HT-29 (cell line): ENCODE measurements at regions not wholly inside any gene's neighbourhood (a gene's known extent, or its start where the extent isn't known, plus 50 kb on each side); places are given as distances from the start of the nearest gene placed in this dataset.

Experiments used
- DNase-seq: peaks from one replicate; pipeline ENCODE4 v3.0.0-alpha.2; 2015; ENCODE audit warnings: low spot score

- no peak for DNase-seq
Measured at GRCh38 chr20:56833427-56833826, 204.3 kb downstream of the TFAP2C start.

DNA sequence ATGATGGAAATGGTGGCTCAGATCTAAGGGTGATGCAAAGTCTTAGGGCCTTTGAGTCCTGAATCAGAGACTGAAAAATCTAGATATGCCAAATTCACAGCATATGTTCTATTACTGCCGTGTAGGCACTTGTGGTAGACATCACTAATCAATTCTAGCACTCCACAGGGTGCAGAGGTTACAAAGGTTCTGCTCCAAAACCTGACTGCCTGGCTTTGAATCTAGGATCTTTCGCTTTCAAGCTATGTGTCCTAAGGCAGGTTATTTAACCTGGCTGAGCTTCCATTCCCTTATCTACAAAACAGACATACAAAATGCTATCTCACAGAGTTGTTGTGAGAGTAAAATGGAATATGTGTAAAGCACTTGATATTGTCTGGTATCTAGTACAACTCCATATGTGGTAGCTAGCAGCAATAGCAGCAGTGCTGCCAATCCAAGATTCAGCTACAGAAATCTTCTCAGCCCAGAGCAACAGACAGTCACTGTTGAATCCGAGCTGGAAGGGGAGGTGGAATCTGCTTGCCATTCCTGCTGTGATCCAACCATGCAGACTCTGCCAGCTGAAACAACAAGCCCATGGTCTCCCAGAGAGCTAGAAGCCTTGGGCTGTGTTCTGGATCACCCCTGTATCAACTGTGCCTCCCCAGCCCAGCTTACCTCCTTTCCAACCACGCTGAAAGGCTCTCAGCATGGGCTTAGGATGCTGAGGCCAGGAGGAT, 206.9 kb downstream of the TFAP2C start:
- no peak for DNase-seq

DNA sequence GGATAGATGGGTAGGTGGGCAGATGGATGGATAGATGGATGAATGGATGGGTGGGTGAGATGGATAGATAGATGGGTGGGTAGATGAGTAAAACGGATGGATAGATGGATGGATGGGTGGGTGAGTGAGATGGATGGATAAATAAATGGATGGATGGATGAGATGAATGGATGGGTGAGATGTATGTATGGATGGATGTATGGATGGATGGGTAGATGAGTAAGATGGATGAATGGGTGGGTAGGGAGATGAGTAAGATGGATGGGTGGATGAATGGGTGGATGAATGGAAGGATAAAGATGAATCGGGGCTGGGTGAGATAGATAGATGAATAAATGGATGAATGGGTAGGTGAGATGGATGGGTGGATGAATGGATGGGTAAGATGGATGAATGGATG, 210.1 kb downstream of the TFAP2C start:
- no peak for DNase-seq

- DNase-seq, result no peak
Measured at GRCh38 chr20:56839786-56840185, 210.7 kb downstream of the TFAP2C start.

DNA sequence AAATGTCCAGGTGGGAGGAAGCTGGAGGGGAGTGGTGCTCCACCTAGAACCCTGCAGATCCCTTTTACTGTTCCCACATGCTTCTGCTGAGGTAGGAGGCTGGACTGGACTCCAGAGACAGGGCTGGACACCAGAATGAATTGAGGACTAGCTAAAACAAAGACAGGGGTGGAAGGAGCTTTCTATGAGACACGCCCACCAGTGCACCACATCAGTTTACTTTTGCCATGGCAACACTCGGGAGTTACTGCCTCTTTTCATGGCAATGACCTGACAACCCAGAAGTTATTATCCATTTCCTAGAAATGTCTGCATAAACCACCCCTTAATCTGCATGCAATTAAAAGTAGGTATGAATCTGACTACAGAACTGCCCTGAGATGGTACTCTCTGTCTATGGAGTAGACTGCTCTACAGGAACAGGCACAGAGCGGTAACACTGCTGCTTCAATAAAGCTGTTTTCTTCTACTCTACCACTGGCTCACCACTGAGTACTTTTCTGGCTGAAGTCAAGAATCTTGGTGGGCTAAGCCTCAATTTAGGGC, 211.7 kb downstream of the TFAP2C start:
- DNase-seq, result no peak

- no peak for DNase-seq
Measured at GRCh38 chr20:56841346-56841908, 212.3 kb downstream of the TFAP2C start.

DNA sequence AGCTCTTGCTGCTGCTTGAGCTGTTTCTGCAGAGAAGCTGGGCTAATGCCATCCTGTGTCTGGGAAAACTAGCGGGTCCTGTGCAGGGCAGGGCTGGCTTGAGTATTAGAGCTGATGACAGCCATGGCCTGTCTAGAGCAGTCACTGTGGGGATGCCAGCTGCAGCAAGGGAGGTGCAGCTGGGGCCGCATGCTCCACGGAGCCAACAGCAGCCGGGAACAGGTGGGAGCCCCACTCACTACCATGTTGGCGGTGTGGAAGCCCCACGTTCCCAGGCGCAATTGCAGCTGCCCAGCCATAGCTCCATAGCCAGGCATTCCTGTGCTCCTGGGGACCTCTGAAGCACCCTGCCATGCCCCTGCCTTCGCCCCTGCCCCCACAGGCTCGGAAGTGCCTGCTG, 212.9 kb downstream of the TFAP2C start:
- no peak for DNase-seq

DNA sequence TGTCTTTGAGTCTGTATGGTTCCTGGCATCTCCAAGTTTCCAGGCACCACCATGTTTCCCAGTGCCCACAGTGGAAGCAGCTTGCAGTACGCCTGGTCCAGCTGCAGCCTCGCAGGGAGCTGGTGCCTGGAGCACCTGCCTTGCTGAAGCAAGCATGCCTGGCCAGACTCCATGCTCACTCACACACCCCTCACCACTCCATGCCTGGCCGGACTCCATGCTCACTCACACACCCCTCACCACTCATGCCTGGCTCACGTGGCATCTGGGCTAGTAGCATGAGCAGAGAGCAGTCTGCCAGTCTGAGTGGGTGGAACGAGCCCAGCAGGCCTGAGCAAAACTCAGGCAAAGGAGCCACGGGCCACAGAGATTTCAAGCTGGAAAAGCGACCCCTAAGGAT, 214.3 kb downstream of the TFAP2C start:
- DNase-seq, result no peak

GRCh38 chr20:56843817-56844216, 214.7 kb downstream of the TFAP2C start:
- DNase-seq, result peak; percentile 35

DNA sequence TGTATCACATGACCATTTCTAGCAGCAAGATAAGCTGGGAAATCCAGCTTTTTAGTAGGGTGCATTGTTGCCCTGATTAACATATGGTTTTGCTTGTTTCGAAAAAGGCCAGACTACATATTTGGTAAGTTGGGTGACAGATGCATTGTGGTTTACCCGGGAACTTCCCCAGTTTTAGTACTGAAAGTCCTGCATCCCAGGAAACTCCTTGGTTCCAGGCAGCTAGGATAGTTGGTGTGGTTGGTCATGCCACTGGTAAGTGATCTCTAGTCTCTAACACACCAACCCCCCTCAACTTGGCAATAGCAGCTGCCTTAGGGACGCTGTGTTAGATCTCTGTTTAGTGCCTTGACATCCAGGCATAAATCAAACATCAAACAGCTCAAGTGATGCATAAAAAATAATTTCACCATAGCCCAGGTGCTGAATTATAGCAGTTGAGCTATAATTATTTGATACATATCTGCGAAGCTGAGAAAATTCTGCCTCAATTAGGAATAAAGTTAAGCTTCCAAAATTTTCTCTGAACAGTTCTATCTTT, 216.5 kb downstream of the TFAP2C start:
- no peak for DNase-seq

DNA sequence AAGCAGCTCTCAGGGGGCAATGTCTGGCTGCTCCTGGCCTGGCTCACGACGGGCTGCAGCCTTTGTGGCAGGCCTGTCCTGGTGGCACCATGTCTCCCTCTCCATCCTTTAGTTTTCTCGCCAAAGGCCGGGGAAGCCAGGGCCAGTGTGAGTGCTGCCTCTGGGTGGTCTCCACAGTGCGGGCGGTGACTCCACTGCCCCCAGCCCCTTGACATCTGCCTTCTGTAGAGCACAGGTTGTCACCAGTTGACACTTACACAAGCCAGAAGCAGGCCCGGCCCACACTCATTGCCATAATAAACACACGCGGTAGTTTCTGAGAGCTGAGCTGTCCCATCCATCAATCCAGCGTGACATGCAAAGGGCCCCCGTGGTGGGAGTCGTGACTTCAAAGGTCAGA, 219.5 kb downstream of the TFAP2C start:
- no peak for DNase-seq

DNA sequence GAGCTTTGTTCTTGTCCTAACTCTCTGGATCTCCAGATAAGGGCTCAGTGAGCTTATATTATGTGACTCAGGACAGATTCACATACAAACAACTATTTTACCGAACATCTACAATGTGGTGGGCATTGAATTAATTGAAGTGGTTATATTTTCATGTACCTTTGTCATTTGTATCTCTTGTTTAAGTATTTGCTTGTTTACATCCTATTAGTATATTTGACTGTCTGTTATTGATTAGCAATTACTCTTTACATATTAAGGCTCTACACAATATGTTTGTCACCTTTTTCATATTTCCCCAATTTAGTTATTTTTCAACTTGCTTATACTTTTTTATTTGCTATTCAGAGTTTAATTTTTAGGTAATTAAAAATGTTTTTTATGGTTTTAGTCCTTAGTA, 222.4 kb downstream of the TFAP2C start:
- no peak for DNase-seq

- DNase-seq, result no peak
Measured at GRCh38 chr20:56855708-56856107, 226.6 kb downstream of the TFAP2C start.

DNA sequence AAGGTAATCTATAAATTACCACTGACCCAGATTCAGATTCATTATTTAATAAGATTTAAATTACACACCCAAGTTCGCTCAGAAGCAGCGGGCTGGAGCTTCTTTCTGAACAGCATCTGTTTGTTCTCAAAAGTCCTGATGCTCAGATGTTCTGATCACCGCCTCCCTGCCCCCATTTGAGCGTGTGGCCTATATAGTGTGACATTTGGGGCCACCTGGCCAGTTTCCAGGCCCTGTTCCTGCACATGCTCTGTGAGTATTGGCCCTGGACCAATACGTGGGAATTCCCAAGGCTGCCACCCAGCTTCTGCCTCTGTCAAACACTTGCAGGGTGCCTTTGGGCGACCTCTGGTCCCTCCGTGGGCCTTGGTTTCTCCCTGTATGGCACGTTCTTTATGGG, 228.8 kb downstream of the TFAP2C start:
- DNase-seq, result no peak

DNA sequence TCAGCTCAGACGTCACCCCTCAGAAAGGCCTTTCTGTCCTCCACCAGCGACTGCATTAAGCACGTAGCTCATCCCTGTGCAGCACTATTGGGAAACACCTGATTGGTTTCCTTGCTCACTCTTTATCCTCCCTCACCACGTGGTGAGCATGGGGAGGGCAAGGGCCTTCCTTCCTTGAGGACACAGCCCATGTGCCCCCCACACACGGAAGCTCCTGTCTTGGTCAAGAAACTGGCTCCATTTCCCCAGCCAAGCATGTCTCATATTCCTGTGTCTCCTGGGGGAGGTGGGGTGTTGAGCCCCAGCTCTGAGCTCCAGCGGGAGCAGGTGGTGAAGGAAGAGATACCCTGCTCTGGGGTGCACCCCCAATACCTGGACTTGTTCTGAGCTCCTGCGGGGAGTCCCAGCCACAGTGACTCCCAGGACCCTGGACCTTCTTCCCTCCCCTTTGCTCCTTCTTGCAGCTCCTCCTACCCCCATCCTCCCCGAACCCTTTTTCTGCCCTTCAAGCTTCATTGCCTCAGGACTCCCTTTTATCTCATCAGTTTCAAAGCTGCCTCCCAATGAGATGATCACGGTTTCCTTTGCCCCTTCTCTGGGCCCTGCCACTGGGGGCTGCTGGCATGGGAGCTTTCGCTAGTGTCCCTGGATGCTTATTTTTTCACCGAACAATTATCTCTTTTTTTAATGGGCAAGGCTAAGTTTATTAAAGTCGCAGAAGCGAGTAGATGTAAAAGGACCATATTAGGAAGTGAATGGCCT, 230.1 kb downstream of the TFAP2C start:
- no peak for DNase-seq

DNA sequence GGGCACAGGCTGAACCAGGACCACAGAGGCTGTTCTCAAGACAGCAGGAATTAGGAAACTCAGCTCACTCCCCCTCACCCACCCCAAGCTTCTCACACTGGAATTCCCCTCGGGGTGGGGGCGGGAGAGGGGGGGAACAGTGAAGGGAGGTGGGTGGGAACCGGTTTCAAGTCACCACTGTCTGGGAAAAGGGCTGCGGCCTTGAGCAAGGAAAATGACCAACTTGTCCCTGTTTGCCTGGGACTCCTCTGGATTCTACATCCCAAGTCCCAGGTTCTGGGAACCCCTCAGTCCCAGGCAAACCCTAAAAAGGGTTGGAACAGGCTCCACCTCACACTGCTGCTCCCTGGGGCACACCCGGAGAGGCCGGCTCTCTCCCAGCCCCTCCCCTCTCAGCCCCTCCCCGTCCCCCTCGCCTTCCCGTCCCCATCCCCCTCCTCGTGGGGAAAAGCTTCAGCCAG, 230.7 kb downstream of the TFAP2C start:
- DNase-seq, result no peak

GRCh38 chr20:56860413-56860812, 231.3 kb downstream of the TFAP2C start:
- DNase-seq, result no peak

GRCh38 chr20:56861590-56861989, 232.5 kb downstream of the TFAP2C start:
- DNase-seq, result no peak

GRCh38 chr20:56865055-56865454, 235.9 kb downstream of the TFAP2C start:
- no peak for DNase-seq

- no peak for DNase-seq
Measured at GRCh38 chr20:56867128-56867527, 238.0 kb downstream of the TFAP2C start.

DNA sequence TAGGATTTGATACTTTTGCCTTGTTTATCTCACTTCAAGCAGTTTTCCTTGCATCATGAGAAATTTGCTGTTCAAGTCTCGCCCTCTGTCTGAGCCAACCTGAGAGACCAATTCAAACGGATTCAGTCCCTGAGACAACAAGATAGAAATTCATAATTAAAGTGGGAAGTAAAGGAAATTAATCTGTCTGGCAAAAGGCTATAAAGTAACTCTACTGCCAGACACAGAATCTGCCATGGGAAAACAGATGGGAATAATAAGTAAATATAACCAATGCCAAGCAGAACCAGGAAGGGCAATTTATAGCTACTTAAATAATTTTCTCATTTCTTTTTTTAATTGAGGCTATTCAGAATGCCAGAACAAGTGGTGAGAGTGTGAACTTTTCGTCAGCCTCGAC, 239.6 kb downstream of the TFAP2C start:
- no peak for DNase-seq

- DNase-seq, result no peak
Measured at GRCh38 chr20:56870271-56870670, 241.2 kb downstream of the TFAP2C start.
